Neural progenitor cell (in vitro differentiated cells): ENCODE measurements at regions not wholly inside any gene's neighbourhood (a gene's known extent, or its start where the extent isn't known, plus 50 kb on each side); places are given as distances from the start of the nearest gene placed in this dataset.

Source experiments
- DNase-seq: peaks from one replicate; pipeline ENCODE4 v3.0.0-alpha.2; 2016; ENCODE audit warnings: low spot score
- H2AFZ ChIP-seq: fragments of 200-600 bp; sonication (generic); replicated peaks from 2 replicates; pipeline ENCODE4 v1.6.1; 2016; ENCODE audit warnings: antibody characterized with exemption
- H3F3A ChIP-seq: fragments of 200-600 bp; sonication (generic); 2 replicates; pipeline ENCODE4 v1.6.1; 2016; ENCODE audit warnings: antibody characterized with exemption, low read depth
- H3K27ac ChIP-seq: fragments of 200-600 bp; sonication (generic); 2 replicates; pipeline ENCODE4 v1.5.1; 2016; ENCODE audit warnings: mild to moderate bottlenecking
- H3K27me3 ChIP-seq: fragments of 200-600 bp; sonication (generic); 2 replicates; pipeline ENCODE4 v1.6.1; 2016; ENCODE audit warnings: mild to moderate bottlenecking, moderate library complexity
- H3K36me3 ChIP-seq: fragments of 200-600 bp; sonication (generic); 2 replicates; pipeline ENCODE4 v1.5.1; 2016
- H3K4me1 ChIP-seq: fragments of 200-600 bp; sonication (generic); 2 replicates; pipeline ENCODE4 v1.6.1; 2016; ENCODE audit warnings: mixed run types
- H3K4me2 ChIP-seq: fragments of 200-600 bp; sonication (generic); 2 replicates; pipeline ENCODE4 v1.6.1; 2016
- H3K4me3 ChIP-seq: fragments of 200-600 bp; sonication (generic); 2 replicates; pipeline ENCODE4 v1.5.1; 2016
- H3K79me2 ChIP-seq: fragments of 200-600 bp; sonication (generic); 2 replicates; pipeline ENCODE4 v1.6.1; 2016; ENCODE audit warnings: low read depth
- H3K9ac ChIP-seq: fragments of 200-600 bp; sonication (generic); 2 replicates; pipeline ENCODE4 v1.6.1; 2016
- H3K9me3 ChIP-seq: fragments of 200-600 bp; sonication (generic); 2 replicates; pipeline ENCODE4 v1.5.1; 2016; ENCODE audit warnings: low read depth
- H4K20me1 ChIP-seq: fragments of 200-600 bp; sonication (generic); 2 replicates; pipeline ENCODE4 v1.6.1; 2016; ENCODE audit warnings: low read depth
- H3K27ac Mint-ChIP-seq: 3 replicates; pipeline ENCODE4 v1.8.0; 2021; ENCODE audit warnings: mixed read lengths
- H3K27me3 Mint-ChIP-seq: 2 replicates; pipeline ENCODE4 v1.8.0; 2022; ENCODE audit warnings: low read depth, mild to moderate bottlenecking, inconsistent platforms, moderate library complexity, mixed read lengths; ENCODE audit not compliant: insufficient read depth
- H3K36me3 Mint-ChIP-seq: 3 replicates; pipeline ENCODE4 v1.8.0; 2021; ENCODE audit warnings: mixed read lengths
- H3K4me1 Mint-ChIP-seq: 3 replicates; pipeline ENCODE4 v1.8.0; 2021; ENCODE audit warnings: mixed read lengths
- H3K4me3 Mint-ChIP-seq: 3 replicates; pipeline ENCODE4 v1.8.0; 2021; ENCODE audit warnings: mild to moderate bottlenecking, moderate library complexity, mixed read lengths
- H3K9me3 Mint-ChIP-seq: 3 replicates; pipeline ENCODE4 v1.8.0; 2020; ENCODE audit warnings: mixed read lengths
- EZH2 ChIP-seq: fragments of 200-600 bp; sonication (generic); IDR thresholded peaks from 2 replicates; pipeline ENCODE4 v1.6.1; 2017; ENCODE audit warnings: antibody characterized with exemption, mild to moderate bottlenecking, moderate library complexity
- EZH2phosphoT487 ChIP-seq: fragments of 200-600 bp; sonication (generic); IDR thresholded peaks from 2 replicates; pipeline ENCODE4 v1.6.1; 2017; ENCODE audit warnings: antibody characterized with exemption
- TF ChIP-seq, protein P1 (sequence below): fragments of 200-600 bp; sonication (generic); IDR thresholded peaks from 2 replicates; pipeline ENCODE4 v1.5.1; 2017; ENCODE audit warnings: antibody characterized with exemption, mild to moderate bottlenecking

GRCh38 chr1:163406772-163407171 is 85.0 kb downstream of the NUF2 start:
- Mint-ChIP-seq H3K36me3 (no peaks in the 10 kb centered on the region), H3K27me3 (peaks cover 11% of the 10 kb centered on the region), H3K4me1 (peaks cover 25% of the 10 kb centered on the region), H3K27ac (no peak overlapping the region), H3K9me3 (no peaks in the 10 kb centered on the region), H3K4me3 (no peak overlapping the region)
- no peaks in the 10 kb centered on the region for H4K20me1 ChIP-seq
- TF ChIP-seq, protein P1, sequence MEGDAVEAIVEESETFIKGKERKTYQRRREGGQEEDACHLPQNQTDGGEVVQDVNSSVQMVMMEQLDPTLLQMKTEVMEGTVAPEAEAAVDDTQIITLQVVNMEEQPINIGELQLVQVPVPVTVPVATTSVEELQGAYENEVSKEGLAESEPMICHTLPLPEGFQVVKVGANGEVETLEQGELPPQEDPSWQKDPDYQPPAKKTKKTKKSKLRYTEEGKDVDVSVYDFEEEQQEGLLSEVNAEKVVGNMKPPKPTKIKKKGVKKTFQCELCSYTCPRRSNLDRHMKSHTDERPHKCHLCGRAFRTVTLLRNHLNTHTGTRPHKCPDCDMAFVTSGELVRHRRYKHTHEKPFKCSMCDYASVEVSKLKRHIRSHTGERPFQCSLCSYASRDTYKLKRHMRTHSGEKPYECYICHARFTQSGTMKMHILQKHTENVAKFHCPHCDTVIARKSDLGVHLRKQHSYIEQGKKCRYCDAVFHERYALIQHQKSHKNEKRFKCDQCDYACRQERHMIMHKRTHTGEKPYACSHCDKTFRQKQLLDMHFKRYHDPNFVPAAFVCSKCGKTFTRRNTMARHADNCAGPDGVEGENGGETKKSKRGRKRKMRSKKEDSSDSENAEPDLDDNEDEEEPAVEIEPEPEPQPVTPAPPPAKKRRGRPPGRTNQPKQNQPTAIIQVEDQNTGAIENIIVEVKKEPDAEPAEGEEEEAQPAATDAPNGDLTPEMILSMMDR = no peak
- TF ChIP-seq EZH2 = no peak
- no peak for TF ChIP-seq EZH2phosphoT487
- no peak for DNase-seq
- no peaks in the 10 kb centered on the region for H3K27me3 ChIP-seq
- H3K4me1 ChIP-seq = peaks cover 6% of the 10 kb centered on the region
- H3K9me3 ChIP-seq = no peaks in the 10 kb centered on the region
- H3K4me2 ChIP-seq = no peak overlapping the region
- no peak overlapping the region for H3K9ac ChIP-seq
- no peak overlapping the region for H2AFZ ChIP-seq
- H3K36me3 ChIP-seq = no peaks in the 10 kb centered on the region
- H3K79me2 ChIP-seq = no peaks in the 10 kb centered on the region
- no peak overlapping the region for H3K4me3 ChIP-seq
- H3F3A ChIP-seq = no peaks in the 10 kb centered on the region
- H3K27ac ChIP-seq = no peak overlapping the region

DNA sequence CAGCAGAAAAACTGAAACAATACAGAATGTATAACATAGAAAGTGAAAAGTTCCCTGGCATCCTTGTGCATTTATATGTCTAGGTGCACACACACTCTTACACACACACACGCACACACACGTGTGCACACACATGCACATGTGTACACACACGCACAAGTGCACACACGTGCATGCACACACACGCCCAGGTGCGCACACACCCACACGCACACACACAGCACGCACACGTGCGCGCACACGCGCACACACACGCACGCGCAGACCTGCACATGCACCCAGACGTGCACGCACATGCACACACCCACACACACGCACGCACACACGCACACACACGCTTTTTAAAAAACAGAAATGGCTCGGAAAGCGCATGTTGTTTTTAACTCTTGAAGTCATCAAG is 86.5 kb downstream of the NUF2 start:
- Mint-ChIP-seq H3K36me3 (no peaks in the 10 kb centered on the region), H3K4me3 (no peak overlapping the region), H3K27me3 (peaks cover 11% of the 10 kb centered on the region), H3K9me3 (no peaks in the 10 kb centered on the region), H3K4me1 (peaks cover 25% of the 10 kb centered on the region), H3K27ac (no peak overlapping the region)
- Histone ChIP-seq H3K36me3 (no peaks in the 10 kb centered on the region), H3K4me3 (no peak overlapping the region), H3K9me3 (no peaks in the 10 kb centered on the region), H3K4me2 (no peak overlapping the region), H3K4me1 (peaks cover 6% of the 10 kb centered on the region), H2AFZ (no peak overlapping the region), H3K27ac (no peak overlapping the region), H3K79me2 (no peaks in the 10 kb centered on the region), H3K9ac (no peak overlapping the region), H3K27me3 (no peaks in the 10 kb centered on the region), H3F3A (no peaks in the 10 kb centered on the region), H4K20me1 (no peaks in the 10 kb centered on the region)
- DNase-seq = no peak
- TF ChIP-seq EZH2 (no peak), EZH2phosphoT487 (no peak)
- TF ChIP-seq, protein P1 = no peak

DNA sequence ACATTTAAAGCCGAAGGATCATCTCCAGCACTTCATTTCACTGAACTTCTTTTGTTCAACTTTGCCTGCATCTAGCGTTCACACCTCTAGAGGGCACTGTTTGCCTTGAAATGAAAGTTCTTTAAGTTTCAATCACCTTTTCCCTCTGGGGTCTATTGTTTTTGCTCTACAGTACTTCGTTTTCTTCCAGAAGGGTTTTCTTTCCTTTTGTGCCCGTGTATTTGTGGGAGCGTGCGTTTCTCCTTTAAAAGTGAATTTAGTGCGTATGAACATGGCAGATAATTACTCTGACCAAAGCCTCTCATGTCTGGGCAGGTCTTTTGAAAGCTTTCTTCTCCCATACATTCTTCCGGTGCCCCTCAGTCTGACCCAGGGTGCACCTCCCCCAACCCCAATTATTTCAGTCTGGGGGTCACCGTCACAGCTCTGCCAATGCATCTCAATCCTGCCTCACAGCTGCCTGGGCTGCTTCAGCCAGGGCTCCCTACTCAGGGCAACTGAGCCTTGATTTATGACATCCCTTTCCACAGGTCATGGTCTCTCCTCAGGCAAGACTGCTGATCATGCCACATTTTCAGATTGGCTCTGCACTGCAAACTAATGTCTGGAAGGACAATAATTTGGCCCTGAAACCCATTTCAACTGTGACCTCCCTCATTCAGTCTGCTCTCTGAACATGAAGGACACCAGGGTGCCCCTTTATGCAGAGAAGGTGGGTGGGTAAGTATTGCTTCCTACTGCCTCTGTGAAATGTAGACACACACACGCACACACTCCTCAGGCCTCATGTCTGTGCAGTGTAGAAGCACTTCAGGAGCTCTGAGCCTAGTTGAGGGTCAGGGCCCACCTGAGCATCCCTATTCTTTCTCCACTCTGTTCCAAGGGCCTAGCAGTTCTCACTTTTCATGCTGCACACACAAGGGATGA is 88.6 kb downstream of the NUF2 start:
- Mint-ChIP-seq H3K4me1 (peaks cover 18% of the 10 kb centered on the region), H3K27me3 (peaks cover 9% of the 10 kb centered on the region), H3K36me3 (no peaks in the 10 kb centered on the region), H3K4me3 (peak overlapping the region; percentile 46), H3K9me3 (no peaks in the 10 kb centered on the region), H3K27ac (peak overlapping the region; percentile 65)
- DNase-seq = peak; percentile 88
- Histone ChIP-seq H3K27ac (no peak overlapping the region), H3K4me1 (peaks cover 6% of the 10 kb centered on the region), H4K20me1 (no peaks in the 10 kb centered on the region), H3K79me2 (no peaks in the 10 kb centered on the region), H3K9ac (no peak overlapping the region), H3K36me3 (no peaks in the 10 kb centered on the region), H3K4me2 (peak overlapping the region; percentile 74), H3F3A (no peaks in the 10 kb centered on the region), H2AFZ (peak overlapping the region; percentile 88), H3K27me3 (no peaks in the 10 kb centered on the region), H3K4me3 (peak overlapping the region; percentile 25), H3K9me3 (no peaks in the 10 kb centered on the region)
- TF ChIP-seq, protein P1 = peak; percentile 95
- no peak for TF ChIP-seq EZH2
